Ishikawa (cell line): ENCODE measurements at regions not wholly inside any gene's neighbourhood (a gene's known extent, or its start where the extent isn't known, plus 50 kb on each side); places are given as distances from the start of the nearest gene placed in this dataset.

Experiments used
- RAD21 ChIP-seq: IDR thresholded peaks from 2 replicates; pipeline ENCODE4 v1.6.1; 2012; ENCODE audit warnings: low read depth
- TEAD4 ChIP-seq: IDR thresholded peaks from 2 replicates; pipeline ENCODE4 v1.6.1; 2012

DNA sequence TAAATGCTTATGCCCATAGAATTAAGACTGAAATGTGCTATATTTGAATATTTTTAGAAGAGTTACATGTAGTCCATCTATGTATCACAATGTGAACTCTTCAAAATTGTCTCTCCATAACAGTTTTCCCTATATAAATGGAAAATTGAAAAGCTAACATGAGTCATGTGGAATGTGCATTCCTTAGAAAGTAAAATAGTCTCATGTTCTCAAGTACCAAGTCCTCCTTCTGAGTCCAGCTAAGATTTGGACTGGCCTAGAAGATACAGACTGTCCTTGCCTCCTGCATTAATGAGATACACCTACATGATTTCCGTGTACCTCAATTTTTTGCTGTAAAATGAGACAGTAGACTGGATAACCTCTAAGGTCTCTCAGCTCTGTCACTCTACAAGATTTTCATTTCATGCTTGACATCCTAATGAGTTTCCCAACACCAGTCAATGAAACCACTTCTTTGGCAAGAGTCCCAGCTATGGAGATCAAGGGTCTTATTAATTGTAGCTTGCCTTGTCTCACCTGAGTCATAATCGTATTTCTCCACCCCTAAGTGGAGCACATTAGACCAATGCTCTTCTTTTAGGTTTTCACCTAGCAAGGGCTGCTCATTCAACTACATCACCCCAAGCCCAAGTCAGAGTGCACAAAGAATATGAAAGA is 350.6 kb upstream of the IL12A start:
- TF ChIP-seq TEAD4 (peak; percentile 41; the same call in 1 of the 2 replicates), RAD21 (no peak)
